AG10803 (cell line): ENCODE measurements at regions not wholly inside any gene's neighbourhood (a gene's known extent, or its start where the extent isn't known, plus 50 kb on each side); places are given as distances from the start of the nearest gene placed in this dataset.

Source experiments
- DNase-seq: peaks from one replicate; pipeline ENCODE4 v3.0.0; 2010; ENCODE audit warnings: low read depth
- H3K4me3 ChIP-seq: 2 replicates; pipeline ENCODE4 v1.5.1; 2011; ENCODE audit warnings: mild to moderate bottlenecking, low read length, control low read depth
- CTCF ChIP-seq: conservative IDR thresholded peaks from 2 replicates; pipeline ENCODE4 v1.5.1; 2011; ENCODE audit warnings: mild to moderate bottlenecking, low read length, control low read depth, inconsistent platforms

DNA sequence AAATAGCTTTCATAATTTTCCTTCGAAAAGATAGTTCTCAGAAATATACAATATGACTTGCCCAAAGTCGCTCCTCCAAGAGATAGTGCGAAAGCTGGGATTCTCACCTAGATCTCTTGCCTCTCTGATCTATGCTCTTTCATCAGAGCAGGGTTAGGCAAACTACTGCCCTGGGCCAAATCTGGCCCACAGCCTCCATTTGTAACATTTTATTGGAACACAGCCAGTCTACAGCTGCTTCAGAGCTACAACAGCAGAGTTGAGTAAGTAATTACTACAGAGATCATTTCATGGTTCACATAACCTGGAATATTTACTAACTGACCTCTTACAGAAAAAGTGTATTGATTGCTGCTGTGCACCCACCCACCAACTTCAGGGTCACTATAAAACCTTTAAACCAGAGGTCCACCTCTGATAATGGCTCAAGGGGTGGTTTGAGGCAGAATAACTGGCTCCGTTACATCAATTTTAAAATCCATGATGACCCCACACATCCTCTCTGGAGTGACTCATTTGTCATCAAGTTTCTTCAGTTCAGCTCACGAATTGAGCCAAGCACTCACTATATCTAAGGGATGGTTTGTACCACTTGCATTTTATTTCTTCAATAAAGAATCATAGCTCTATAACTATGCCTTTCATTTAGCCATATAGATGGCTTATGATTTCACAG lies 1019.0 kb downstream of the XPNPEP1 start:
- no peak for TF ChIP-seq CTCF
- DNase-seq = peak; percentile 39
- H3K4me3 ChIP-seq = no peak overlapping the region

DNA sequence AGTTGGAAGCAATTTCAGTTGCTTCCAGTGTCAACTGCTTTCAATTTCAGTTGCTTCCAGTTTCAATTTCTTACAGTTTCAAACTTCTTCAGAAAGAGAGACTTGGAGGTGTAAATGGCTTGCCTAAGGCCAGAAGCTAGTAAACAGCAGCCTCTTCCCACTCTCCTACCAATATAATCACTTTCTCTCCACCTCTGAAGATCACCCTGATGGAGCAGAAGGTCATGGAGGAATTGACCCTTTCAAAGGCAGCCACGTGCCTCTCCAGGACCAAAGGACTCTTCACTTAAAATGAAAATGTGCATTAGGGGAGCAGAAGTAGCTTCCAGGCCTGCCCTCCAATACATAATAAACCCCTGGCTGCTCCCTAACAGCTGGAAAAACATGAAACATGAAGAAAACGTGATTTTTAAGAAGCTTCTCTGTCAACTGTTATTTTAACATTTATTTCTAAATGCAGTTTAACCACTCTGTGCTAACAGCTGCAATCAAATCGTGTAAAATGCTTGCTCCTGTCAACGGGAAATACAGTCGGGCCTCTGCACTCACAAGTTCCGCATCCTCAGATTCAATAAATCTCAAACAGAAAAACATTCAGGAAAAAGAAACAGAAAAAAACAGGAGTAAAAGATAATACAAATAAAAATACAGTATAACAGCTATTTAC lies 1020.6 kb downstream of the XPNPEP1 start:
- no peak for DNase-seq
- no peak overlapping the region for H3K4me3 ChIP-seq
- TF ChIP-seq CTCF = no peak

DNA sequence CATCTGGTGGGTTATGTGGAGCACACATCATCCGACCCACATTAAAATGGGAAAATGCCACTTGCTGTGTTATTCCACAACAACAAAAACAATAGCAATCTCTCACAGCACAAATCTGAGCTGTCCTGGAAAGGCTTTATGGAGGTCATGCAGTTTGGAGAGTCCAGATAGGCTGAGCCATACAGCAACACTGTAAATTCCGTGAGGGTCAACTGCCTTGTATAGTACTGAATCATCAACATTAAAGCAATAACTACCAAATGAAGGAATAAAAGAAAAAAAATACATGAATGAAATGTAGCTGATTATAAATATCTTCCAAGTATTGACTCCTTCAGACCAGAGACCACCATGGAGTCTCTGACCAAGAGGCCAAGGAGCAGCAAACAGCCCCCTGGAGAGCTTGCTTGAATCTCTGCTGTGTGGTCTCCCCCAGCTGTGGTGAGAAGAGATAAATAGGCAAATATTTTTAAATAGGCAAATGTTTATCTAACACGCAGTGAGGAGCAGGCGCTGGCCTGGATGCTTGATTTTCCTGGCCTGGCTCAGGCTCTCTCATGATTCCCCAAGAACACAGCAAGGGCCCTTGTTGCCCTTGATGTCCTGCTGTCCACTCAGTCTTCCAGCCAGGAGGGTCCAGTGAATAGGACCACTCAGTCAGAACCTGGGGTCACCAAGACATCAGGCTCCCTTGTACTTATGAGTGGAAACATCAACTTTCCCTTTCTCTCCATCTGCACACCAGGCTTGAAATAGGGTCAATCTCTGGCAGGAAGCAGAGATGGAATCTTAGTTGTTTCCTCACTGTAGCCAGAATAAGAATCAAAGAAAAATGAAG lies 1021.3 kb downstream of the XPNPEP1 start:
- no peak for DNase-seq
- H3K4me3 ChIP-seq = no peak overlapping the region
- no peak for TF ChIP-seq CTCF

DNA sequence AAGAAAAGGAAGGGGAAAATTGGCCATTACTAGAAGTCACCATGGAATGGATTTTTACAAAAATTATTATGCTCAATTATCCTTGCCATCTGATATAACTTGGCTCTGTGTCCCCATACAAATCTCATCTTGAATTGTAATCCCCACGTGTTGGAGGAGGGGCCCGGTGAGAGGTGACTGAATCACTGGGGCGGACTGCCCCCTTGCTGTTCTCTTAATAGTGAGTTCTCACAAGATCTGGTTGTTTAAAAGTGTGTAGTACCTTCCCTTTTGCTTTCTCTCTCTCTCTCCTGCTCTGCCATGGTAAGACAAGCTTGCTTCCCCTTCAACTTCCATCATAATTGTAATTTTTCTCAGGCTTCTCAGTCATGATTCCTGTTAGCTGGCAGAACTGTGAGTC lies 1023.6 kb downstream of the XPNPEP1 start:
- DNase-seq = no peak
- no peak overlapping the region for H3K4me3 ChIP-seq
- no peak for TF ChIP-seq CTCF

GRCh38 chr10:108894402-108895301 lies 1028.7 kb downstream of the XPNPEP1 start:
- H3K4me3 ChIP-seq = no peak overlapping the region
- TF ChIP-seq CTCF = no peak

GRCh38 chr10:108877095-108877561 lies 1046.2 kb downstream of the XPNPEP1 start:
- no peak overlapping the region for H3K4me3 ChIP-seq
- peak; percentile 66 for DNase-seq
- no peak for TF ChIP-seq CTCF

More at GRCh38 chr10:108894402-108895301, 1028.7 kb downstream of the XPNPEP1 start:
- DNase-seq = no peak
